Hepatocyte (in vitro differentiated cells): ENCODE measurements at regions not wholly inside any gene's neighbourhood (a gene's known extent, or its start where the extent isn't known, plus 50 kb on each side); places are given as distances from the start of the nearest gene placed in this dataset.

Experiments used
- DNase-seq: peaks from one replicate; pipeline ENCODE4 v3.0.0-alpha.2; 2016; ENCODE audit warnings: low spot score
- H2AFZ ChIP-seq: fragments of 200-600 bp; sonication (generic); 2 replicates; pipeline ENCODE4 v1.6.0; 2016; ENCODE audit warnings: antibody characterized with exemption, mild to moderate bottlenecking
- H3K27ac ChIP-seq: fragments of 200-600 bp; sonication (generic); 2 replicates; pipeline ENCODE4 v1.5.1; 2016; ENCODE audit warnings: mild to moderate bottlenecking
- H3K27me3 ChIP-seq: fragments of 200-600 bp; sonication (generic); 2 replicates; pipeline ENCODE4 v1.6.1; 2016
- H3K36me3 ChIP-seq: fragments of 200-600 bp; sonication (generic); replicated peaks from 2 replicates; pipeline ENCODE4 v1.5.1; 2016; ENCODE audit warnings: low read depth; ENCODE audit not compliant: insufficient read depth
- H3K4me1 ChIP-seq: fragments of 200-600 bp; sonication (generic); 2 replicates; pipeline ENCODE4 v1.5.1; 2016; ENCODE audit warnings: mild to moderate bottlenecking, moderate library complexity; ENCODE audit not compliant: insufficient read depth
- H3K4me2 ChIP-seq: fragments of 200-600 bp; sonication (generic); 2 replicates; pipeline ENCODE4 v1.6.0; 2016
- H3K4me3 ChIP-seq: fragments of 200-600 bp; sonication (generic); 2 replicates; pipeline ENCODE4 v1.5.1; 2016; ENCODE audit warnings: mild to moderate bottlenecking
- H3K79me2 ChIP-seq: fragments of 200-600 bp; sonication (generic); 2 replicates; pipeline ENCODE4 v1.6.0; 2017; ENCODE audit warnings: mild to moderate bottlenecking
- H3K9me2 ChIP-seq: fragments of 200-600 bp; sonication (generic); replicated peaks from 2 replicates; pipeline ENCODE4 v1.6.0; 2017; ENCODE audit warnings: mild to moderate bottlenecking; ENCODE audit not compliant: insufficient read depth
- H3K9me3 ChIP-seq: fragments of 200-600 bp; sonication (generic); 2 replicates; pipeline ENCODE4 v1.5.1; 2016; ENCODE audit warnings: low read depth, mild to moderate bottlenecking
- H4K20me1 ChIP-seq: fragments of 200-600 bp; sonication (generic); 2 replicates; pipeline ENCODE4 v1.6.0; 2016; ENCODE audit warnings: mild to moderate bottlenecking; ENCODE audit not compliant: insufficient read depth, poor library complexity, severe bottlenecking
- CTCF ChIP-seq: fragments of 200-600 bp; sonication (generic); IDR thresholded peaks from 2 replicates; pipeline ENCODE4 v1.5.1; 2016; ENCODE audit warnings: antibody characterized with exemption, mild to moderate bottlenecking; ENCODE audit not compliant: poor library complexity
- EZH2 ChIP-seq: fragments of 200-600 bp; sonication (generic); IDR thresholded peaks from 2 replicates; pipeline ENCODE4 v1.6.1; 2016; ENCODE audit warnings: antibody characterized with exemption, mild to moderate bottlenecking, borderline replicate concordance
- EZH2phosphoT487 ChIP-seq: fragments of 200-600 bp; sonication (generic); IDR thresholded peaks from one replicate; pipeline ENCODE4 v1.6.1; 2018; ENCODE audit warnings: antibody characterized with exemption, mild to moderate bottlenecking, low read depth, moderate library complexity; ENCODE audit not compliant: unreplicated experiment, severe bottlenecking
- WGBS: methylation state at CpG from one replicate; pipeline ENCODE4 v1.1.6; 2016; ENCODE audit warnings: low lambda C conversion rate; ENCODE audit errors: missing lambda C conversion rate; 5-methylcytosine and 5-hydroxymethylcytosine counted together

GRCh38 chr5:74300808-74301389 is 339.6 kb downstream of the ENC1 start:
- no peak for DNase-seq
- Histone ChIP-seq H2AFZ (no peak overlapping the region), H3K4me2 (no peak overlapping the region), H3K79me2 (no peaks in the 10 kb centered on the region), H4K20me1 (no peaks in the 10 kb centered on the region), H3K4me1 (no peaks in the 10 kb centered on the region), H3K4me3 (no peak overlapping the region), H3K36me3 (no peaks in the 10 kb centered on the region), H3K27me3 (no peaks in the 10 kb centered on the region), H3K9me2 (no peaks in the 10 kb centered on the region), H3K9me3 (no peaks in the 10 kb centered on the region), H3K27ac (no peak overlapping the region)
- TF ChIP-seq CTCF = no peak
- TF ChIP-seq EZH2 = no peak
- TF ChIP-seq EZH2phosphoT487 = no peak
- 94% methylated on average over 6 of the region's 6 CpGs for WGBS

GRCh38 chr5:74299833-74300232 is 340.7 kb downstream of the ENC1 start:
- Histone ChIP-seq H2AFZ (no peak overlapping the region), H3K9me3 (no peaks in the 10 kb centered on the region), H3K4me3 (no peak overlapping the region), H3K27ac (no peak overlapping the region), H3K4me1 (no peaks in the 10 kb centered on the region), H3K79me2 (no peaks in the 10 kb centered on the region), H3K9me2 (no peaks in the 10 kb centered on the region), H3K4me2 (no peak overlapping the region), H3K36me3 (no peaks in the 10 kb centered on the region), H3K27me3 (no peaks in the 10 kb centered on the region), H4K20me1 (no peaks in the 10 kb centered on the region)
- no peak for TF ChIP-seq EZH2phosphoT487
- TF ChIP-seq EZH2 = no peak
- TF ChIP-seq CTCF = no peak
- whole genome bisulfite sequencing = 88% methylated on average over 2 of the region's 2 CpGs
- no peak for DNase-seq

GRCh38 chr5:74296685-74297408 is 343.7 kb downstream of the ENC1 start:
- Histone ChIP-seq H3K27me3 (no peaks in the 10 kb centered on the region), H3K9me3 (no peaks in the 10 kb centered on the region), H3K27ac (no peak overlapping the region), H4K20me1 (no peaks in the 10 kb centered on the region), H3K79me2 (no peaks in the 10 kb centered on the region), H3K9me2 (no peaks in the 10 kb centered on the region), H3K4me2 (no peak overlapping the region), H3K36me3 (no peaks in the 10 kb centered on the region), H3K4me3 (no peak overlapping the region), H3K4me1 (no peaks in the 10 kb centered on the region), H2AFZ (no peak overlapping the region)
- peak; percentile 37 for DNase-seq
- TF ChIP-seq EZH2phosphoT487 (no peak), EZH2 (no peak), CTCF (no peak)
- WGBS = 66% methylated on average over 9 of the region's 9 CpGs
